Activated naive CD4-positive, alpha-beta T cell treated with anti-CD3 and anti-CD28 coated beads, Interleukin-2, amount 50 U/mL, for 24 hours (primary cell): ENCODE measurements at regions not wholly inside any gene's neighbourhood (a gene's known extent, or its start where the extent isn't known, plus 50 kb on each side); places are given as distances from the start of the nearest gene placed in this dataset.

Source experiments
- H3K27ac Mint-ChIP-seq: one replicate; pipeline ENCODE4 v1.8.0; 2021; ENCODE audit warnings: mild to moderate bottlenecking, mixed read lengths
- H3K27me3 Mint-ChIP-seq: one replicate; pipeline ENCODE4 v1.8.0; 2021; ENCODE audit warnings: mixed read lengths
- H3K36me3 Mint-ChIP-seq: one replicate; pipeline ENCODE4 v1.8.0; 2021; ENCODE audit warnings: mixed read lengths
- H3K4me1 Mint-ChIP-seq: one replicate; pipeline ENCODE4 v1.8.0; 2021; ENCODE audit warnings: mixed read lengths
- H3K4me3 Mint-ChIP-seq: one replicate; pipeline ENCODE4 v1.8.0; 2021; ENCODE audit warnings: mild to moderate bottlenecking, mixed read lengths
- H3K9me3 Mint-ChIP-seq: one replicate; pipeline ENCODE4 v1.8.0; 2021; ENCODE audit warnings: mixed read lengths

DNA sequence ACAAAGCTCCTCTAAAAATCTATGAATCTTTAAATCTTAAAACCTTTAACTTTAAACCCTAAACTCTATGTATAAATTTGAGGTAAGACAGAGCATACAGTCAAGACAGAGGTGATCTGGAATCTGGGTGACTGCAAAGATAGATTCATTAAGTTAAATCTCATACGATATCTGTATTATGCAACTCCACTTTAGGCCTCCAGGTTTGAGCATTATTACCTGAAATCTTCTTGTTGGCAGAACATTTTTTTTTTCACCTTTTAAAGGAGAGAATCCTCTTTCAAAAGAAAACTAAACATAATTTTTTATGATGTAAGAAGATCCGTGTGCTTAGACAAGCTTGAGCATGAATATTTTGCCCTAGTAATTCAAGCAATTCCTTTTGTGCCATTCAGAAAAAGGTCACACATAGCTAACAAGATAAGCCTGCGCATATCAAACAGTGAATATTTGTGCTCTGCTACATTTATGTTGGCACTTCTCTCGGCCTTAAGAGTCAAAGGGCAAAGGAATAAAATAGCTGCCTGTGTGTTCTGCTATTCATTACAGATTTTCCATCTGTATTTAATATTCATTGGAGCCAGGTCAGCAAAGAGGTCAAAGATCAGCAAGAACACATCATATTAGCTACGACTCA lies 163.3 kb downstream of the TMTC3 start:
- no peaks in the 10 kb centered on the region for H3K36me3 Mint-ChIP-seq
- H3K9me3 Mint-ChIP-seq, result peaks cover 3% of the 10 kb centered on the region
- no peak overlapping the region for H3K27ac Mint-ChIP-seq
- H3K4me1 Mint-ChIP-seq, result no peaks in the 10 kb centered on the region
- no peaks in the 10 kb centered on the region for H3K27me3 Mint-ChIP-seq
- no peak overlapping the region for H3K4me3 Mint-ChIP-seq

DNA sequence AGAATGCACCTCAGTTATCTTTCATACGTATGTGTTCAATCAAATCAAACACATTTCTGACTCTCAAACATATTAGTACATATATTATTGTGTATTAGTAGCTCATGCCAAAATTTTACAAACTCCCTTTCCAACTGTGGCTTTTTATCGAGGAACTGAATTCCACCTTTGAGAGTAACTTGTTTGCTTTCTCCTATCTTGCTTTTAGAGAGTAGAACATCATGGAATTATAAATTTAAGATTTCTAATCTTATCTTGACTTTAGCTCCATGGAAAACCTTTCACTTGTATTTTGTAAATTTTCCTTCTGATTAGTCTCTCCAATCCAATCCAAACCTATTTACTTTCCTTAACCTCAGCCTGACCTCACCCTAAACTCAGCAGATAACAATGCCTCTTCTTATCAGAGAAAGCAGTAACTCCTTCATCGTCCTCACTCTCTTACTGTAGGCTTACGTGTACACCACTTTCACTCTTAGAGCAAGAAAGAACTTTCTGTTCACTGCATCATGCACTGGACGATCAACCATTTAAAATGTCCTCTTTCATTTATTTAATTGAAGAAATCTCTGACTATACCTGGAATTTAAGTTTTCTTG lies 164.5 kb downstream of the TMTC3 start:
- no peaks in the 10 kb centered on the region for H3K27me3 Mint-ChIP-seq
- H3K4me1 Mint-ChIP-seq, result no peaks in the 10 kb centered on the region
- no peak overlapping the region for H3K27ac Mint-ChIP-seq
- no peaks in the 10 kb centered on the region for H3K36me3 Mint-ChIP-seq
- no peak overlapping the region for H3K4me3 Mint-ChIP-seq
- no peaks in the 10 kb centered on the region for H3K9me3 Mint-ChIP-seq

DNA sequence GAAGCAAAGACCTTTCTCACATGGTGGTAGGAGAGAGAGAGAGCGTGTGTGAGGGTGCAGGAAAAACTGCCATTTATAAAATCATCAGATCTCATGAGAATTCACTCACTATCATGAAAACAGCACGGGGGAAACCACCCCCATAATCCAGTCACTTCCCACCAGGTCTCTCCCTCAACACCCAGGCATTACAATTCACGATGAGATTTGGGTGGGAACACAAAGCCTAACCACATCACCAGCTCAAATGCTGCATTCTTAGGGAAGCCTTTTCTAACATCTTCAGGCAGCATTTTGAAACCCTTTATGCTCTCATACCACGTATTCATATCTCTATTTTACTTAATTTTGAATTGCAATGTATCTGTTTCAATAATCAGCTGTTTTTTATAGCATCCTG lies 165.9 kb downstream of the TMTC3 start:
- Mint-ChIP-seq H3K27ac (no peak overlapping the region), H3K36me3 (no peaks in the 10 kb centered on the region), H3K27me3 (no peaks in the 10 kb centered on the region), H3K9me3 (no peaks in the 10 kb centered on the region), H3K4me1 (no peaks in the 10 kb centered on the region), H3K4me3 (no peak overlapping the region)

DNA sequence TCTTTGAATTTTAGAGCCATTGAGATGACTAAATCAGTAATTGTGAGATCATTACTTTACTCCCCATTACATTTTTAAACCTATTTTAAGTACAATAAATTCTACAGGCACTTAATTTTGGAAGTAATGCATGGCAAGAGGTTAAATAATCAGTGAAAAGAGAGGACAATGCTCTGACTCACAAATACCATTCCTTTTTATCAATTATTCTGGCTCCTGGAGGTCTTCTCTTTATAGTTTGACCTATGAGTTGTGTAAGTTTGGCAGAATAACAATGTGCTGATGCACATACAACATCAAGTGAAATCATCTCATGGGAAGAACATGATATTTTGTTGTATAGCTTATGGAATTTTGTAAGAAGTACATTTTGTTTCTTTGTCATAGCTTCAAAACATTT lies 166.7 kb downstream of the TMTC3 start:
- H3K27me3 Mint-ChIP-seq, result no peaks in the 10 kb centered on the region
- H3K4me3 Mint-ChIP-seq, result no peak overlapping the region
- H3K4me1 Mint-ChIP-seq, result no peaks in the 10 kb centered on the region
- no peaks in the 10 kb centered on the region for H3K36me3 Mint-ChIP-seq
- no peak overlapping the region for H3K27ac Mint-ChIP-seq
- no peaks in the 10 kb centered on the region for H3K9me3 Mint-ChIP-seq

DNA sequence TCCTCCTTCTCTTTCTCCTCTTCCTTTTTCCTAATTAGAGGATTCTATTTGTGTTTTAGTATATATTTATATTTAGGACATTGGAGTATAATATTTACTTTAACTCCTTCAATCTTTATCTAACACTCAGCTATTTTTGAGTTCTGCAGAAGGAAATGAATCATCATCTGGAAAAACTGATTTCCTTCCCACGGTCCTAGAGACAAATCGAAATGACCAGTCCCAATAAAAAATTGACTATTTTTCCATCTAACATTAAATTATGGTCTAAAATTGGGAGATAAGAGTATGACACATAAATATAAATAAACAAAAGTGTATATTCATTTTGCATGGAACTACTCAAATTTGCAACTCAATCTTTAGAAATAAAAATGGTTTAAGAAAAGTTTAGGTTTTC lies 167.4 kb downstream of the TMTC3 start:
- Mint-ChIP-seq H3K4me1 (no peaks in the 10 kb centered on the region), H3K9me3 (no peaks in the 10 kb centered on the region), H3K4me3 (no peak overlapping the region), H3K27me3 (no peaks in the 10 kb centered on the region), H3K36me3 (no peaks in the 10 kb centered on the region), H3K27ac (no peak overlapping the region)

DNA sequence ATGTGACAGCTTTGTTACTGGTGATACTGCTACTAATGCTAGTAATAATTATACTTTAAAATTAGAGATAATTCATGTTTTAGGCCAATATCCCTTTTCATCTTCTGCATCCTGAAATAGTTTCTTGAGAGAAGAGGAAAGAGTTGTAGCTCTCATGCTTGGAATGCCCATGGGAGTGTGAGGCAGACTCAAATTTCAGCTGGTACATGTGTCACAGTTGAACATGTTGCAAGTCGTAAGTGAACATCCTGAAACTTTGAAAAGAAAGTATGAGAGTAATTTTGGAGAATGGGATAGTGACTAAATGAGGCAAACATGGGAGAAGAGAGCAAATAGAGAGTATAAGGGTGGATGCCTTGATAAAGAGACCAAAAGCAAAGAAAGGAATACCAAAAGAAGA lies 168.0 kb downstream of the TMTC3 start:
- H3K4me1 Mint-ChIP-seq, result no peaks in the 10 kb centered on the region
- no peak overlapping the region for H3K27ac Mint-ChIP-seq
- no peaks in the 10 kb centered on the region for H3K9me3 Mint-ChIP-seq
- H3K4me3 Mint-ChIP-seq, result no peak overlapping the region
- no peaks in the 10 kb centered on the region for H3K27me3 Mint-ChIP-seq
- H3K36me3 Mint-ChIP-seq, result no peaks in the 10 kb centered on the region

DNA sequence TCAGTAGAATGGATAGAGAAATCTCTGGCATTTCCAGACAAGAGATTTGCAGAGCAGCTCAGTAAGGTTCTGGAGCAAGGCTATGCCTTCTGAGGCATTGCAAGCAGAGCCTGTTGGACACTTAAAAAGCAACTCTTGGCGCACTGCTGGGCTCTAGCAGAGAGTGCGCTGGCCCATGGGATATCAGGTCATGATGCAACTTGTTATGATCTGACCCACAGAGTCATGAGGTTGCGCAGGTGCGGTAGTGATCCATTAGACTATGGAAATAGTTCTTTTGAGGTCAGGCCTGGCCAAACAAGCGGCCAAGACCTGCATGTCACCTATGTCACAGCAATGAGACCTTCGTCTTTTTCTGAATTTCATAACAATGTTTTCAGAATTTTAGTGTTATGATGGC lies 168.6 kb downstream of the TMTC3 start:
- Mint-ChIP-seq H3K4me1 (no peaks in the 10 kb centered on the region), H3K36me3 (no peaks in the 10 kb centered on the region), H3K27me3 (no peaks in the 10 kb centered on the region), H3K9me3 (no peaks in the 10 kb centered on the region), H3K27ac (no peak overlapping the region), H3K4me3 (no peak overlapping the region)

DNA sequence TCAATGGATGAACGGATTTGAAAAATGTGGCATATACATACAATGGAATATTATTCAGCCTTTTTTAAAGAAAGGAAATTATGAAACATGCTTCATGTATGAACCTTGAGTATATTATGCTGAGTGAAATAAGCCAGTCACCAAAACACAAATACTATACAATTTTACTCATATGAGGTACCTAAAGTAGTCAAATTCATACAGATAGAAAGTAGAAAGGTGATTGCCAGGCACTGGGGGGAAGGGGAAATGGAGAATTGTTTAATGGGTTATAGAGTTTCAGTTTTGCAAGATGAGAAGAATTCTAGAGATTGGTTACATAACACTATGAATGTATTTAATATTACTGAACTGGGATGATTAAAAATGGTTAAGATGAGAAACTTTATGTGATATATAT lies 171.4 kb downstream of the TMTC3 start:
- H3K9me3 Mint-ChIP-seq, result no peaks in the 10 kb centered on the region
- H3K36me3 Mint-ChIP-seq, result no peaks in the 10 kb centered on the region
- H3K27me3 Mint-ChIP-seq, result no peaks in the 10 kb centered on the region
- no peaks in the 10 kb centered on the region for H3K4me1 Mint-ChIP-seq
- H3K4me3 Mint-ChIP-seq, result no peak overlapping the region
- H3K27ac Mint-ChIP-seq, result no peak overlapping the region

DNA sequence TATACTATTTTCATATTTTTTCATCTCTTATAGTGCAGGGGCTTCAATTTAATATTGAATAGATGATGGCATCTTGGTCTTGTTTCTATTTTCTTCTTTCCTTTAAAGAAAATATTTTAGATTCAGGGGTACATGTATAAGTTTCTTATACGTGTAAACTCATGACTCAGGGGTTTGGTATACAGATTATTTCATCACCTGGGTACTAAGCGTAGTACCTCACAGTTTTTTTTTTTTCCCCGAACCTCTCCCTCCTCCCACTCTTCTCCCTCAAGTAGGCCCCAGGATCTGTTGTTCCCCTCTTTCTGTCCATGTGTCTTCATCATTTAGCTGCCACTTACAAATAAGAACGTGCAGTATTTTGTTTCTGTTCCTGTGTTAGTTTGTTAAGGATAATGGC lies 172.6 kb downstream of the TMTC3 start:
- Mint-ChIP-seq H3K4me1 (no peaks in the 10 kb centered on the region), H3K9me3 (no peaks in the 10 kb centered on the region), H3K27ac (no peak overlapping the region), H3K27me3 (peaks cover 2% of the 10 kb centered on the region), H3K36me3 (no peaks in the 10 kb centered on the region), H3K4me3 (no peak overlapping the region)

DNA sequence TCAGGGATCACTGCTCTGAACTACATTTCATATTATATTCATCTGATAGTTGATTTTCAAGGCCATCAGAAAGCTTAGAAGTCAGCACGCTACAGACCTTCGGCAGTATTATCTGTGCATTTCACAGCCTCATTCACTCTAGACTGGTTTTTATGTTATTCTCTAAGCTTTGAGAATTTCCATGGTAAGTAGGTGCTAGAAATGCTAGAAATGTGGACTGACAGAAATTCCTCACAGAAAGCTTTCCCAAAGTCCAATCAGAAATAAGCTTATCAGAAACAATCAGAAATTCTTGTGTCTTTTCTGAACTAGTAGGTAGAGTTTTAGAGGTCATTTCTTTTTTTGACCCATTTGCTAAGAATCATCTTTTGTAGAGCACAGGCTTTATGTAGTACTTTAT lies 176.6 kb downstream of the TMTC3 start:
- peaks cover 2% of the 10 kb centered on the region for H3K27me3 Mint-ChIP-seq
- no peaks in the 10 kb centered on the region for H3K4me1 Mint-ChIP-seq
- H3K27ac Mint-ChIP-seq, result no peak overlapping the region
- H3K9me3 Mint-ChIP-seq, result no peaks in the 10 kb centered on the region
- H3K36me3 Mint-ChIP-seq, result no peaks in the 10 kb centered on the region
- no peak overlapping the region for H3K4me3 Mint-ChIP-seq

DNA sequence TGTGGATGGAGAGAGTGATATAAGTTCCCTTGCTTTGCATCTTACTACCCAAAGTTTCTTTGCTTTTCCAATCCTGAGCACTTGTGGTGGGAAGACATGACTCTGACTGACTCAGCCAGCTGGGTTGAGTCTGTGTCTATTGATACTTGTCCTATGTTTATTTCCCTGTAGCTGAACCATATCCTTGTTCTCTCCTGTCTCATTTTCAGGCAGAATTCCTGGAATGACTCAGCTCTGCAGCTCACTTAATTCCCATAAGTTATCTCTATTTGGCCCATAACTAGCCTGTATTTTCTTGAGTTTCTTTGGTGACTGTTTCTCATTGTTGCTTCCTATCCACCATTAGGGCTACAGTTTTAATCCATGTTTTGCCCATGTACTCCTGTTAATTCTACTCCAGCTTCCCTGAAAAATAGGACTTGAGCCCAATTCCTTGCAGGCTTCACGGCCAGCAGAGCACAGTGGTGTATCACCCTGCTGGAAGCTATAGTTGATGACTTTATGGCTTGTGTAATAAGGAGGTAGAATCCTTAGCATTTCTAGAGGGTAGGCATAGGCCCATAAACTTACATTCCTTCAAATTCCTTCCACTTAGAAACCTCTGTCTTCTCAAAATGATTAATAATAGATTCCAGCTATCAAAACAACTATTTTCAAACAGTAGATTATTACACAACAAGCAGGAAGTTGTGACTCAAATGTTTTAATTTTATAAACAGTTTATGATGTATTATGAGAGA lies 183.1 kb downstream of the TMTC3 start:
- Mint-ChIP-seq H3K27ac (no peak overlapping the region), H3K36me3 (no peaks in the 10 kb centered on the region), H3K4me3 (no peak overlapping the region), H3K9me3 (no peaks in the 10 kb centered on the region), H3K4me1 (no peaks in the 10 kb centered on the region), H3K27me3 (no peaks in the 10 kb centered on the region)

DNA sequence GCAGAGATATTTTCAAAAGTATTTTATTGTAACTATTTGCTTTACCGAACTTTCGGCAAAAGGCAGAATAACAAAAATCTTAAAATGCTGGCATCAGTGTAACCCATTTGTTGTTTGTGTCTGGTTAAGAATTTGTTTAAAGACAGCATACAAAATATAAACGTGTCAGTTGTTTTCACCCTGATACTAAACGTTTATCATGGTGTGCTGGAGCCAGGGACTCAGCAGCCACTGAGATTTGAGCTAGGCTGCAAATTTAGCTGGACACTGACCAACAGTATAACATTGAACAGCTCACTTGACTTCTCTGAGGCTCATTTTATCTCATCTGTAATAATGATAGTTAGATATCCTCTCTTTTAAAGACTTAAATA lies 183.7 kb downstream of the TMTC3 start:
- H3K36me3 Mint-ChIP-seq, result no peaks in the 10 kb centered on the region
- no peaks in the 10 kb centered on the region for H3K4me1 Mint-ChIP-seq
- no peaks in the 10 kb centered on the region for H3K9me3 Mint-ChIP-seq
- no peak overlapping the region for H3K27ac Mint-ChIP-seq
- H3K27me3 Mint-ChIP-seq, result no peaks in the 10 kb centered on the region
- H3K4me3 Mint-ChIP-seq, result no peak overlapping the region

DNA sequence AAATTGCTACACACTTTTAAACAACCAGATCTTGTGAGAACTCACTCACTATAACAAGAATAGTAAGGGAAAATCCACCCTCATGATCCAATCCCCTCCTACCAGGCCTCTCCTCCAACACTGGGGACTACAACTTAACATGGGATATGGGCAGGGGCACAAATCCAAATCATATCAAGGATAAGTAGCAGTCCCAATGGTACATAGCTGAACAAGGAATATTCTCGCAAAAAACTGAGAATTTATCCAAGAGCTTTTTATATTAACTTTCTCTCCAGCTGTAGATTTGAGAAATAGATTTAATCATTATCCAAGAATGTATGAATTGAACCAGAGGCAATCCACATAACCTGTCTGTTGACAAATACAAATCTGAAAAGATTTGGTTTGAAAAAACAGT lies 185.2 kb downstream of the TMTC3 start:
- Mint-ChIP-seq H3K4me1 (no peaks in the 10 kb centered on the region), H3K9me3 (no peaks in the 10 kb centered on the region), H3K27ac (no peak overlapping the region), H3K36me3 (no peaks in the 10 kb centered on the region), H3K4me3 (no peak overlapping the region), H3K27me3 (no peaks in the 10 kb centered on the region)

DNA sequence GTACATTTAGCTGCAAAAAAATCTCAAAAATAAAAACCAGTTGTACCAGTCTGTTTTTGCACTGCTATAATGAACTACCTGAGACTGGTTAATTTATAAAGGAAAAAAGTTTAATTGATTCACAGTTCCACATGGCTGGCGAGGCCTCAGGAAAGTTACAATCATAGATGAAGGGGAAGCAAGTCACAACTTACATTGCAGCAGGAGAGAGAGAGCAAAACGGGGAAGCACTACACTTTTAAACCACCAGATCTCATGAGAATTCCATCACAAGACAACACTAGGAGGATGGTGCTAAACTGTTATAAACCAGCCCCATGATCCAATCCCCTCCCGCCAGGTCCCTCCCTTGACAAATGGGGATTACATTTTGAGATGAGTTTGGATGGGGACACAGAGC lies 186.0 kb downstream of the TMTC3 start:
- Mint-ChIP-seq H3K36me3 (no peaks in the 10 kb centered on the region), H3K9me3 (no peaks in the 10 kb centered on the region), H3K4me1 (no peaks in the 10 kb centered on the region), H3K27ac (no peak overlapping the region), H3K27me3 (no peaks in the 10 kb centered on the region), H3K4me3 (no peak overlapping the region)

DNA sequence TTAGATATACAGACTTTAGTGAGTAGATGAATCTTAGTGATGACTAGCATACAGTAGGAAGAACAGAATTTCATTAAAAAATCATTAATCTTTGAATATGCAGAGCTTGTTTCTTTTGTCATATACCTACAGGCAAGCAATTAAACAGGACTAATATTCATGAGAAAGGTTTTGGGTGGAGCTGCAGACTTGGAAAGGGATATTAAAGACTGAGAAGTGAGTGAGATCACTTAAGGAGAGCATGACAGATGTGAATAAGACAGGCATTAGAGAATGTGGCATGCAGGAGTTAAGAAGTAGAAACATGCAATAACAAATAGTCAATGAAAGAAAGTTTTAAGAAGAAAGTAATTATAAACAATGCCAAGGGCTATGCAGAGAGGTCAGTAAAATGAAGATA lies 187.7 kb downstream of the TMTC3 start:
- Mint-ChIP-seq H3K27me3 (no peaks in the 10 kb centered on the region), H3K36me3 (no peaks in the 10 kb centered on the region), H3K4me1 (no peaks in the 10 kb centered on the region), H3K9me3 (no peaks in the 10 kb centered on the region), H3K27ac (no peak overlapping the region), H3K4me3 (no peak overlapping the region)

DNA sequence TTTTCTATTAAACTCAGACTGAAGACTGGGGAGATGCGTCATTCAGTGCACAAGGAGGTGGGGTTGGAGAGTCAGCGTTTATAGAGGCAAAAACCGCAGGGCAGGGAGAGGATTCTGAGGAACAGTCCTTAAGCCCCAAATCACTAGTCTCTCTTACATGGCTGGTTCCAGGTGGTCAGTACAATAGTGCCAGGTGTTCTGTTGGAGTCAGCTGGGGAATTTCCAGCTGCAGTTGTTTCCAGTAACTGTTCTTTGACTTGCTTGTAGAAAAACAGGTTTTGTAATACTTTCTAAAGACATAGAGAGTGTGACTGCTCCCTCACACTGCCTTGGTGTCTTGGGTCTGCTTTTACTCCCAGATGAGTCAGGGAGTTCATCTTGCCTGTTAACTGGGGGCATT lies 192.2 kb downstream of the TMTC3 start:
- Mint-ChIP-seq H3K27ac (no peak overlapping the region), H3K9me3 (no peaks in the 10 kb centered on the region), H3K36me3 (no peaks in the 10 kb centered on the region), H3K4me1 (no peaks in the 10 kb centered on the region), H3K4me3 (no peak overlapping the region), H3K27me3 (no peaks in the 10 kb centered on the region)
